ENCODE measurements at regions not wholly inside any gene's neighbourhood (a gene's known extent, or its start where the extent isn't known, plus 50 kb on each side); places are given as distances from the start of the nearest gene placed in this dataset.

- TF ChIP-seq, protein P1, sequence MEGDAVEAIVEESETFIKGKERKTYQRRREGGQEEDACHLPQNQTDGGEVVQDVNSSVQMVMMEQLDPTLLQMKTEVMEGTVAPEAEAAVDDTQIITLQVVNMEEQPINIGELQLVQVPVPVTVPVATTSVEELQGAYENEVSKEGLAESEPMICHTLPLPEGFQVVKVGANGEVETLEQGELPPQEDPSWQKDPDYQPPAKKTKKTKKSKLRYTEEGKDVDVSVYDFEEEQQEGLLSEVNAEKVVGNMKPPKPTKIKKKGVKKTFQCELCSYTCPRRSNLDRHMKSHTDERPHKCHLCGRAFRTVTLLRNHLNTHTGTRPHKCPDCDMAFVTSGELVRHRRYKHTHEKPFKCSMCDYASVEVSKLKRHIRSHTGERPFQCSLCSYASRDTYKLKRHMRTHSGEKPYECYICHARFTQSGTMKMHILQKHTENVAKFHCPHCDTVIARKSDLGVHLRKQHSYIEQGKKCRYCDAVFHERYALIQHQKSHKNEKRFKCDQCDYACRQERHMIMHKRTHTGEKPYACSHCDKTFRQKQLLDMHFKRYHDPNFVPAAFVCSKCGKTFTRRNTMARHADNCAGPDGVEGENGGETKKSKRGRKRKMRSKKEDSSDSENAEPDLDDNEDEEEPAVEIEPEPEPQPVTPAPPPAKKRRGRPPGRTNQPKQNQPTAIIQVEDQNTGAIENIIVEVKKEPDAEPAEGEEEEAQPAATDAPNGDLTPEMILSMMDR (IDR thresholded peaks at IDR 0.05), result no peak
- no peak for TF ChIP-seq POLR2A (IDR thresholded peaks at IDR 0.05)
Measured at GRCh38 chr13:84686458-84686857, 804.2 kb upstream of the SLITRK1 start.
